ENCODE measurements at regions not wholly inside any gene's neighbourhood (a gene's known extent, or its start where the extent isn't known, plus 50 kb on each side); places are given as distances from the start of the nearest gene placed in this dataset.

DNA sequence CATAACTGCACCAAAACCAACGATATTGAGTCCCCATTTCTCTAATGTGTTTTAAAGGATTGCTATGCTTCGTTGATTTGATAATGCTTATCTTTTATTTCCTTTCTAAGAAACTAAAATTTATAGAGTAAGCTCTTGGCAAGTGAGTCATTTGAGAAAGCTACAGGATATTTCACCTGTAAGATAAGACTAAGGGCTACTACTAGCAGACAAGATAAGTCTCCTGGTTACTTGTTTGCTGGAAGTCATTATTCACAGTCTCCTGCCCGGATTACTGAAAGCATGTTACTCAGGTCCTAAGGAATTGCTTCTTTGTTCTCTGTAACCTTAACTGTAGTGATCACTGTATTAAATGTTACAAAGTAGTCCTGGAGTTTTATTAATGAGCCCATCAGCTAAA, 315.9 kb upstream of the RASA1 start:
- no peaks in the 10 kb centered on the region for H3K9me3 ChIP-seq (ENCODE audit: low read depth)
- H3K36me3 ChIP-seq, result no peaks in the 10 kb centered on the region
- no peaks in the 10 kb centered on the region for H3K27me3 ChIP-seq
- DNase-seq (ENCODE audit: low read depth in 1 of 2, low spot score in 1 of 2), result no peak
- no peak for TF ChIP-seq CTCF (IDR thresholded peaks at IDR 0.05; ENCODE audit: low read depth, low read length)
- no peak overlapping the region for H3K27ac ChIP-seq
- H3K4me3 ChIP-seq, result no peak overlapping the region
- no peaks in the 10 kb centered on the region for H3K4me1 ChIP-seq (ENCODE audit: low read depth)

GRCh38 chr5:86964889-86965288, 302.8 kb upstream of the RASA1 start:
- Histone ChIP-seq H3K36me3 (no peaks in the 10 kb centered on the region), H3K4me3 (no peak overlapping the region), H3K9me3 (ENCODE audit: low read depth) (no peaks in the 10 kb centered on the region), H3K27ac (no peak overlapping the region), H3K4me1 (ENCODE audit: low read depth) (no peaks in the 10 kb centered on the region), H3K27me3 (no peaks in the 10 kb centered on the region)
- no peak for TF ChIP-seq CTCF (IDR thresholded peaks at IDR 0.05; ENCODE audit: low read depth, low read length)
- DNase-seq (ENCODE audit: low read depth in 1 of 2, low spot score in 1 of 2), result no peak

GRCh38 chr5:86968301-86968753, 299.4 kb upstream of the RASA1 start:
- Histone ChIP-seq H3K9me3 (ENCODE audit: low read depth) (no peaks in the 10 kb centered on the region), H3K27ac (no peak overlapping the region), H3K4me1 (ENCODE audit: low read depth) (no peaks in the 10 kb centered on the region), H3K36me3 (no peaks in the 10 kb centered on the region), H3K4me3 (no peak overlapping the region), H3K27me3 (no peaks in the 10 kb centered on the region)
- TF ChIP-seq CTCF (IDR thresholded peaks at IDR 0.05; ENCODE audit: low read depth, low read length), result peak; percentile 42
- DNase-seq (ENCODE audit: low read depth in 1 of 2, low spot score in 1 of 2), result peak; percentile 57 to 88

DNA sequence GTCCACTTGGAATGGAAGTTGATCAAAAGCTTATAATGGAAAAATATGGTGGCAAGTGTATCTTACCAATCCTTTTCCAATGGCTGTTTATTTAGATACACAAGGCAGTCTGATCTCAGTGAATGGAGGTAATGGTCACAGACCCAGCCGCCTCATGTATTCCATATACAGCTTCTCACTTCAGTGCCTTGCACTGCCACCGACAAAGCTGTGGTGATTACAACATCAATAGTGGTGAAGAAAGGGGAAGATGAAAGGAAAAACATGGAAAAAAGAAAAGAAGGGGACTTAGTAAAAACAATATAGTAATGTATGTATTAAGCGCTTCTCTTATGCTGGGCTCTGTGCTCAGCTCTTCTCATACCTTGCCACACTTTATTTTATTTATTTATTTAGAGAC, 297.3 kb upstream of the RASA1 start:
- Histone ChIP-seq H3K27ac (no peak overlapping the region), H3K9me3 (ENCODE audit: low read depth) (no peaks in the 10 kb centered on the region), H3K4me1 (ENCODE audit: low read depth) (no peaks in the 10 kb centered on the region), H3K4me3 (no peak overlapping the region), H3K36me3 (no peaks in the 10 kb centered on the region), H3K27me3 (no peaks in the 10 kb centered on the region)
- TF ChIP-seq CTCF (IDR thresholded peaks at IDR 0.05; ENCODE audit: low read depth, low read length), result no peak
- no peak for DNase-seq (ENCODE audit: low read depth in 1 of 2, low spot score in 1 of 2)

DNA sequence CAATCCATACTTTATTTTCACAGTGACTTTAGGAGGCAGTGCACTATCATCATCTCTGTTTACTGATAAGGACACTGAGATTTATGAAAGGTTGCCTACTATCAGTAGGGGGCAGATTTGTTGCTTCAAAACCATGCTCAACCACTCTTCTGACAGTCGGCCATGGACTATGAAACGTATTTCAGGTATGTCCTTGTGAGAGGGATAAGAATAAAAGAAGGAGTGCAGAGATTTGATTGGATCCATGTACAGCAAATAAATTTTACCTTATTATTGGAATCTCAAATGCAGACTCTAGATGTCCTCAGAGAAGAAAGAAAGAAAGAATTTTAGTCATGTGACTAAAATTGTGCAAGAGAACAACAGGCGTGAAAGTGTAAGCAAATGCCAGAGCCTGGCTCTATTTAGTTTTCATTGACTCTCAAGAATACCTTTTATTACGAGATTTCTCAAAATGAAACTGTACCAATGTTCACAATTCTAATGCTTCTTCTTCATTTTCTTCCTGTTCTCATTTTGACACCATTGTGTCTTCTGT, 296.6 kb upstream of the RASA1 start:
- Histone ChIP-seq H3K4me1 (ENCODE audit: low read depth) (no peaks in the 10 kb centered on the region), H3K27ac (no peak overlapping the region), H3K36me3 (no peaks in the 10 kb centered on the region), H3K27me3 (no peaks in the 10 kb centered on the region), H3K4me3 (no peak overlapping the region), H3K9me3 (ENCODE audit: low read depth) (no peaks in the 10 kb centered on the region)
- TF ChIP-seq CTCF (IDR thresholded peaks at IDR 0.05; ENCODE audit: low read depth, low read length), result peak; percentile 33
- DNase-seq (ENCODE audit: low read depth in 1 of 2, low spot score in 1 of 2), result peak in 1 of 2 donors; percentile 64

DNA sequence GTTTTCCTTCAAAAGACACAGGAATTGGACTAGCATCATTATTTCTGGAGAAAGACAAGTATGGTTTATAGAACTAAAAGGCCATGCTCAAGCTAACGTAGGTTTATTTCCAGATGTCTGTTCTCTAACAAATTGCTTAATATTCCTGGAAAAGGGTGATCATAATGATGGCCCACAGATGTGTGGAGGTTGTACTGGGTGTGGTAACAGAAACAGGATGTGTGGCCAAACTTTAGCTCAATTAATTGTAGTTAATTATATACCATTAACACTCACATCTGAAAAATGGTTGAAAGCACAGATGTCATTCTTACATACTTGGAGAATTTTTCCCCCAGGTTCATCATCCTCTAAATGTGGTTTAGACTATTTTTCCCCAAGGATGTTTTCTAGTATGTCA, 292.7 kb upstream of the RASA1 start:
- Histone ChIP-seq H3K27me3 (no peaks in the 10 kb centered on the region), H3K27ac (no peak overlapping the region), H3K9me3 (ENCODE audit: low read depth) (no peaks in the 10 kb centered on the region), H3K36me3 (no peaks in the 10 kb centered on the region), H3K4me1 (ENCODE audit: low read depth) (no peaks in the 10 kb centered on the region), H3K4me3 (no peak overlapping the region)
- no peak for TF ChIP-seq CTCF (IDR thresholded peaks at IDR 0.05; ENCODE audit: low read depth, low read length)
- peak in 1 of 2 donors; percentile 38 for DNase-seq (ENCODE audit: low read depth in 1 of 2, low spot score in 1 of 2)

Data from cardiac muscle cell (in vitro differentiated cells and primary cell).